ENCODE measurements at regions not wholly inside any gene's neighbourhood (a gene's known extent, or its start where the extent isn't known, plus 50 kb on each side); places are given as distances from the start of the nearest gene placed in this dataset.

- no peaks in the 10 kb centered on the region for H3K4me1 Mint-ChIP-seq
- H3K27ac Mint-ChIP-seq: no peak overlapping the region
- H3K36me3 Mint-ChIP-seq (ENCODE audit: low read depth): no peaks in the 10 kb centered on the region
- no peaks in the 10 kb centered on the region for H3K9me3 Mint-ChIP-seq
- H3K4me3 Mint-ChIP-seq: no peak overlapping the region
- ATAC-seq (replicated peaks): no peak
- H3K27me3 Mint-ChIP-seq: no peaks in the 10 kb centered on the region
Observed at GRCh38 chrY:15162211-15162610, 637.9 kb downstream of the NLGN4Y start.

DNA sequence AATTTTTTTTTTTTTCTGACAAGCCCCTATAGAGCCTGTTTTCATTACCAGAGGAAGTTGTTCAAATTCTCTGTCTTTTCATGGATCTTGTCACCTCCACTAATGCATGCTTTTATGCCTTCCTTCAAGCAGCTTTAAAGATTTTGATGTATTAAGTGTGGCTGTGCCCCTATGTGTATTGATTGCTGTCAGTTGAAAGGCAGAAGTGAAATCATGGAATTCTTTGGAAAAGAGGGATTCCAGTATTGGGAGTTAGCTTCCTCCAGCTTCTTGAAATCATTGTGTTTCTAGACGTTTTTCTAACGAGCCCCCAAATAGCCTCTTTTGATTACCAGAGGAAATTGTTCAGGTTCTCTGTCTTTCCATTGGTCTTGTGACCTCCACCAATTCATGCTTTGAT is 655.6 kb downstream of the NLGN4Y start:
- H3K9me3 Mint-ChIP-seq: no peaks in the 10 kb centered on the region

GRCh38 chrY:15229056-15229455 is 704.7 kb downstream of the NLGN4Y start:
- Mint-ChIP-seq H3K9me3 (no peaks in the 10 kb centered on the region), H3K36me3 (ENCODE audit: low read depth) (no peaks in the 10 kb centered on the region), H3K4me1 (no peaks in the 10 kb centered on the region), H3K4me3 (no peak overlapping the region), H3K27ac (no peak overlapping the region), H3K27me3 (peaks cover 4% of the 10 kb centered on the region)
- no peak for ATAC-seq (replicated peaks)

More for the DNA sequence above, 655.6 kb downstream of the NLGN4Y start:
- no peak overlapping the region for H3K27ac Mint-ChIP-seq
- no peak overlapping the region for H3K4me3 Mint-ChIP-seq
- H3K4me1 Mint-ChIP-seq: no peaks in the 10 kb centered on the region
- no peaks in the 10 kb centered on the region for H3K36me3 Mint-ChIP-seq (ENCODE audit: low read depth)
- no peak for ATAC-seq (replicated peaks)
- peaks cover 4% of the 10 kb centered on the region for H3K27me3 Mint-ChIP-seq

GRCh38 chrY:15239596-15240132 is 715.3 kb downstream of the NLGN4Y start:
- H3K27ac Mint-ChIP-seq: no peak overlapping the region
- H3K9me3 Mint-ChIP-seq: no peaks in the 10 kb centered on the region
- ATAC-seq (replicated peaks): no peak
- no peaks in the 10 kb centered on the region for H3K4me1 Mint-ChIP-seq
- no peaks in the 10 kb centered on the region for H3K36me3 Mint-ChIP-seq (ENCODE audit: low read depth)
- H3K4me3 Mint-ChIP-seq: no peak overlapping the region
- H3K27me3 Mint-ChIP-seq: peaks cover 3% of the 10 kb centered on the region

GRCh38 chrY:15259286-15259685 is 735.0 kb downstream of the NLGN4Y start:
- no peaks in the 10 kb centered on the region for H3K36me3 Mint-ChIP-seq (ENCODE audit: low read depth)

DNA sequence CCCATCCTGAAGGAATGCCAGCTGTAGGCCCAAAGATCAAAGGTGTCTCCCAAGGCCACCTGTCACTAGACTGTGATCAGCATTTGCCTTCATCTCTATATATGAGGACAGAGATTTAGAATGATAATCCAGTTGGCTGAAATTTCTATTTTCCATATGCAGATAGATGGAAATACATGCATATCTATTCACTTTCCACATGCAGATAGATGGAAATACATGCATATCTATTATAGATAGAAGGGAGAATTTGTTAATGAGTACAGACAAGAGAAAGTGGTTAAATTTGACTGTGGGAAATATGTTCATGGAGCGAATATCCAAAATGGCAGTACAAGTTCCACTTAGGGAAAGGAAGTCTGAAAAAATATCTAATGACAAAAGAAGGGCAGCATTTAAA is 762.2 kb downstream of the NLGN4Y start:
- H3K4me1 Mint-ChIP-seq: no peaks in the 10 kb centered on the region
- no peak overlapping the region for H3K4me3 Mint-ChIP-seq
- H3K36me3 Mint-ChIP-seq (ENCODE audit: low read depth): no peaks in the 10 kb centered on the region
- H3K27me3 Mint-ChIP-seq: peaks cover 4% of the 10 kb centered on the region
- ATAC-seq (replicated peaks): no peak
- H3K9me3 Mint-ChIP-seq: no peaks in the 10 kb centered on the region
- no peak overlapping the region for H3K27ac Mint-ChIP-seq

More at GRCh38 chrY:15259286-15259685, 735.0 kb downstream of the NLGN4Y start:
- ATAC-seq (replicated peaks): no peak
- H3K4me3 Mint-ChIP-seq: no peak overlapping the region
- H3K27ac Mint-ChIP-seq: no peak overlapping the region
- peaks cover 4% of the 10 kb centered on the region for H3K9me3 Mint-ChIP-seq
- H3K4me1 Mint-ChIP-seq: no peaks in the 10 kb centered on the region
- no peaks in the 10 kb centered on the region for H3K27me3 Mint-ChIP-seq

DNA sequence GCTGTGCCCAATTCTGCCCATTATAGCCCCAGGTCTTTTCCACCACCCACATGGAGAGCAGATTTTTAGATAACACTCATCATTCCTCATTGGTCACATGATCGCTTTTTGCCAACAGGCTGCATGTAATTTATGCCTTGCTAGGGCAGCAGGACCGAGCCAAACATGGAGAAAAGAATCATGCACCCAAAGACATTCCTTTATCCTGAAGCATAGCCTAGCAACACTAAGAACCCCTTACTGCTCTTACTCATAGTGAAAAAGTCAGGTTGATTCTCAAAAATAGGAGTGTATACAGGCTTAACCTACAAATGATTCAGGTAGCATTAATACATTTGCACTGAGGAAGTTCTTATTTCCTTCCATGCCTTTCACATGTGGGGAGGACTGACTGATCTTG is 765.5 kb downstream of the NLGN4Y start:
- no peak overlapping the region for H3K4me3 Mint-ChIP-seq
- H3K36me3 Mint-ChIP-seq (ENCODE audit: low read depth): no peaks in the 10 kb centered on the region
- H3K27ac Mint-ChIP-seq: no peak overlapping the region
- no peak for ATAC-seq (replicated peaks)
- H3K4me1 Mint-ChIP-seq: no peaks in the 10 kb centered on the region
- H3K27me3 Mint-ChIP-seq: peaks cover 4% of the 10 kb centered on the region
- H3K9me3 Mint-ChIP-seq: no peaks in the 10 kb centered on the region

DNA sequence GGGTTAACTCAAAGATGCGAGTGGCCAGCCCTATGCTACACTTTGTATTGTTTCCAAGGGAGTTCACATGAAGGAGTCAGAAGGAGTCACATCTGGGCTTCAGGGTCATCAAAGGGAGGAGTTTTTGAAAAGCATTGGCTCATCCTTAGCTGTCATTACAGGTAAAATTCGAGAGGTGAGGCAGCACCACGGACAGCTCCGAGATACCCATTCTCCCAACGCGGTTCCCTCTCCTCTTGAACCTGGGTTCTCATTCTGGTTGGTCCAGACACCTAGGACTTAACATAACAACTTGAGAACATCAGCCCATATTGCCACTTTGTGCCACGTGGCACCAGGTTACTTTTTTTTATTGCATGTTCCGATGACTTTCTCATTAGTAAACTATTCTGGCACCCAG is 768.6 kb downstream of the NLGN4Y start:
- Mint-ChIP-seq H3K27me3 (no peaks in the 10 kb centered on the region), H3K27ac (no peak overlapping the region), H3K4me1 (no peaks in the 10 kb centered on the region), H3K9me3 (no peaks in the 10 kb centered on the region), H3K4me3 (no peak overlapping the region), H3K36me3 (ENCODE audit: low read depth) (no peaks in the 10 kb centered on the region)
- no peak for ATAC-seq (replicated peaks)

DNA sequence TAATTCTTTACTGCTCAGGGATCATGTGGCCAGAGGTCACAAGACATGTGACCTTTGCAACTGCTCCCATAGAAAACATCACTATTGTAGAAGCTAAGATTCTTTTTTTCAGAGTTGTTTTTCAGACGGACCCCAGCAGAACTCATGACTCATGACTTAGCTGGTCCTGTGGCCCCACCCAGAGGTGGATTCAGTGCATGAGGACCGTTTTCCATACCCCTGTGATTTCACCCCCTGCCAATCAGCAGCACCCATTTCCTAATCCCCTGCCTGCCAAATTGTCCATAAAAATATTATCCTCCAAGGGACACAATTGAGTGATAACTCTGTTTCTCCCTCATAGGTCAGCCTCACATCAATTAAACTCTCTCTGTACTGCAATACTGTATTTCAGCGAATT is 777.5 kb downstream of the NLGN4Y start:
- H3K4me1 Mint-ChIP-seq: no peaks in the 10 kb centered on the region
- no peak overlapping the region for H3K27ac Mint-ChIP-seq
- H3K9me3 Mint-ChIP-seq: no peaks in the 10 kb centered on the region
- no peak for ATAC-seq (replicated peaks)
- no peaks in the 10 kb centered on the region for H3K27me3 Mint-ChIP-seq
- no peak overlapping the region for H3K4me3 Mint-ChIP-seq
- H3K36me3 Mint-ChIP-seq (ENCODE audit: low read depth): no peaks in the 10 kb centered on the region

- Mint-ChIP-seq H3K4me3 (no peak overlapping the region), H3K27ac (no peak overlapping the region), H3K9me3 (no peaks in the 10 kb centered on the region), H3K36me3 (ENCODE audit: low read depth) (no peaks in the 10 kb centered on the region), H3K4me1 (no peaks in the 10 kb centered on the region), H3K27me3 (peaks cover 4% of the 10 kb centered on the region)
- no peak for ATAC-seq (replicated peaks)
Observed at GRCh38 chrY:15312166-15312565, 787.8 kb downstream of the NLGN4Y start.

GRCh38 chrY:15324189-15324588 is 799.9 kb downstream of the NLGN4Y start:
- ATAC-seq (replicated peaks): no peak
- H3K9me3 Mint-ChIP-seq: no peaks in the 10 kb centered on the region
- peaks cover under 1% of the 10 kb centered on the region for H3K27me3 Mint-ChIP-seq
- H3K4me3 Mint-ChIP-seq: no peak overlapping the region
- no peaks in the 10 kb centered on the region for H3K4me1 Mint-ChIP-seq
- no peak overlapping the region for H3K27ac Mint-ChIP-seq
- H3K36me3 Mint-ChIP-seq (ENCODE audit: low read depth): no peaks in the 10 kb centered on the region

GRCh38 chrY:15325201-15325600 is 800.9 kb downstream of the NLGN4Y start:
- Mint-ChIP-seq H3K36me3 (ENCODE audit: low read depth) (no peaks in the 10 kb centered on the region), H3K27ac (no peak overlapping the region), H3K4me3 (no peak overlapping the region), H3K9me3 (no peaks in the 10 kb centered on the region), H3K27me3 (no peaks in the 10 kb centered on the region), H3K4me1 (no peaks in the 10 kb centered on the region)
- ATAC-seq (replicated peaks): no peak

DNA sequence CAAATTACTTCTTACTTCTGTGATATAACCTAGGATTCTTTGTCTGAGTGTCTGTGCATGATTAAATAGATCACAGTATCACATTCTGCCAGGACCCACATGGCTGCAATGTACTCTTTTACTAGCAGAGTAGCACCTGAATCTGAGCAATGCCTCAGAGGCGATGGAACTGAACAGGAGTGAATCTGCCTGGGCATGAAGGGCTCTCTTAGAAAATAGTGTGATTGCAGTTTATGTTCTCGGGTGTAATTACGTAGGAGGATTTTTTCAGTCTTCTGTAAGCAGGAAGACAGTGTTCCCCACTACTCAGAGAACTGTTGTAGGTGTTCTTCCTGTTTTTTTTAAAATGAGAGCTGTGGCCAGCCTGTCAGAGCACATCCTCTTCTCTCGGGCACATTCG is 802.3 kb downstream of the NLGN4Y start:
- Mint-ChIP-seq H3K4me3 (no peak overlapping the region), H3K27me3 (no peaks in the 10 kb centered on the region), H3K36me3 (ENCODE audit: low read depth) (no peaks in the 10 kb centered on the region), H3K4me1 (no peaks in the 10 kb centered on the region), H3K9me3 (no peaks in the 10 kb centered on the region), H3K27ac (no peak overlapping the region)
- ATAC-seq (replicated peaks): no peak

DNA sequence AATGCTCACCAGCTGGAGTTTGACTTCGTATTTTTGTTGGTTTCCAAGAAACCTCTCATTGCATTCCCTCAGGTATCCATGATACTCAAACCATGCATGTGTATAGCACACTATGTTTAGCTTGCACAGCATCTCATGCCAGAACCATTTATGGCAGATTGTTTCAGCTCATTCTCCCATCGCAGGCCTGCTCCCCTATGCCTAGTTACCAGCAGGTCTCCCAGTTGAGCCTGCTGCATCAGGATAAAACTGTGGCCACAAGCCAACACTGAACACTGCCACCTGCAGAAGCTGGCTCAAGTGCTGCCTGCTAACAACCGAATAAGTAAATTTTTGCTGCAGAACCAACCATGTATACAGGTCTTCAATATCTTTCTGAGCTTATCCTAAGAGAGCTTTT is 804.5 kb downstream of the NLGN4Y start:
- ATAC-seq (replicated peaks): no peak
- H3K4me1 Mint-ChIP-seq: no peaks in the 10 kb centered on the region
- H3K27me3 Mint-ChIP-seq: no peaks in the 10 kb centered on the region
- H3K4me3 Mint-ChIP-seq: no peak overlapping the region
- H3K9me3 Mint-ChIP-seq: no peaks in the 10 kb centered on the region
- no peaks in the 10 kb centered on the region for H3K36me3 Mint-ChIP-seq (ENCODE audit: low read depth)
- H3K27ac Mint-ChIP-seq: no peak overlapping the region

DNA sequence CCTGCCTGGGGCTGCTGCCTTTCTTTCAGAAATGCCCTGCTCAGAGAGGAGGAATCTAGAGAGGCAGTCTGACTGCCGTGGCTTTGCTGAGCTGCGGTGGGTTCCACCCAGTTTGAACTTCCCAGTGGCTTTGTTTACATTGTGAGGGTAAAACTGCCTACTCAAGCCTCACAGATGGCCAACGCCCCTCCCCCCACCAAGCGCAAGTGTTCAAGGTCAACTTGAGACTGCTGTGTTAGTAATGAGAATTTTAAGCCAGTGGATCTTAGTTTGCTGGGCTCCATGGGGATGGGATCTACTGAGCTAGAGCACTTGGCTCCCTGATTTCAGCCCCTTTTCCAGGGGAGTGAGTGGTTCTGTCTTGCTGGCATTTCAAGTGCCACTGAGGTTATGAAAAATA is 819.2 kb downstream of the NLGN4Y start:
- Mint-ChIP-seq H3K36me3 (ENCODE audit: low read depth) (no peaks in the 10 kb centered on the region), H3K4me3 (no peak overlapping the region), H3K27me3 (no peaks in the 10 kb centered on the region), H3K9me3 (peaks cover 4% of the 10 kb centered on the region), H3K27ac (no peak overlapping the region), H3K4me1 (no peaks in the 10 kb centered on the region)
- ATAC-seq (replicated peaks): no peak

GRCh38 chrY:15345471-15346155 is 821.3 kb downstream of the NLGN4Y start:
- H3K4me3 Mint-ChIP-seq: no peak overlapping the region
- H3K27ac Mint-ChIP-seq: no peak overlapping the region
- H3K27me3 Mint-ChIP-seq: no peaks in the 10 kb centered on the region
- H3K9me3 Mint-ChIP-seq: peaks cover 4% of the 10 kb centered on the region
- ATAC-seq (replicated peaks): no peak
- no peaks in the 10 kb centered on the region for H3K4me1 Mint-ChIP-seq
- no peaks in the 10 kb centered on the region for H3K36me3 Mint-ChIP-seq (ENCODE audit: low read depth)
